HUES48 (cell line): ENCODE measurements at regions not wholly inside any gene's neighbourhood (a gene's known extent, or its start where the extent isn't known, plus 50 kb on each side); places are given as distances from the start of the nearest gene placed in this dataset.
"Not testable (repeated sequence)": the region's sequence is repeated elsewhere in the genome, so short reads cannot be mapped to it uniquely, and the experiment has no call there.

Experiments
- H3K27ac ChIP-seq: one replicate; pipeline ENCODE4 v1.7.0; 2013; ENCODE audit warnings: low read depth, low read length, inconsistent platforms
- H3K27me3 ChIP-seq: 2 replicates; pipeline ENCODE4 v1.6.1; 2013; ENCODE audit warnings: mild to moderate bottlenecking, low read length; ENCODE audit not compliant: control insufficient read depth, insufficient read depth
- H3K36me3 ChIP-seq: 2 replicates; pipeline ENCODE4 v1.6.1; 2013; ENCODE audit warnings: low read length; ENCODE audit not compliant: control insufficient read depth, insufficient read depth
- H3K4me1 ChIP-seq: 2 replicates; pipeline ENCODE4 v1.6.1; 2013; ENCODE audit warnings: mild to moderate bottlenecking, low read length; ENCODE audit not compliant: control insufficient read depth, insufficient read depth
- H3K4me3 ChIP-seq: 2 replicates; pipeline ENCODE4 v1.5.1; 2013; ENCODE audit warnings: mild to moderate bottlenecking, low read depth, low read length
- H3K9ac ChIP-seq: 2 replicates; pipeline ENCODE4 v1.6.1; 2013; ENCODE audit warnings: mild to moderate bottlenecking, low read depth, low read length, moderate library complexity
- H3K9me3 ChIP-seq: 2 replicates; pipeline ENCODE4 v1.6.1; 2013; ENCODE audit warnings: low read length; ENCODE audit not compliant: control insufficient read depth, insufficient read depth

DNA sequence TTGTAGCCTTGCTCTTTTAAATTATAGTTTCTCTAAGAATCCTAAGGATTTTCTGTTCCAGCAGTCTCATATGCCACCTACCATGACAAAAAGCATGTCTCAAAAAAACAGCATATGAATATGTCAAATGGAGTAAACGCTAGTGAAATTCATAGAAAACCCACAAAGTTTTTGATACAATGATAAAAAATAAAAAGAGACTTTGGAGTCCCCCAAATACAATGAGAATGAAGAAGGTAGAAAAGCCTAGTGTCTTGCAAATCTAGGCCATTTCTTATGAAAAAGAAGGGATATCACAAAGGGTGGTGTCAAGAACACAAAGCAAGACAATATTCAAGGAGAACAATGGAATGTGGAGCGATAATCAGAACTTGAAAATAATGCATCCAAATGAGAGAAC is 668.5 kb downstream of the PLOD2 start:
- H3K27ac ChIP-seq = peak overlapping the region; percentile 13
- no peak overlapping the region for H3K4me3 ChIP-seq
- no peaks in the 10 kb centered on the region for H3K36me3 ChIP-seq
- peaks cover 15% of the 10 kb centered on the region for H3K4me1 ChIP-seq
- H3K9me3 ChIP-seq = no peaks in the 10 kb centered on the region
- no peak overlapping the region for H3K9ac ChIP-seq
- H3K27me3 ChIP-seq = no peaks in the 10 kb centered on the region

DNA sequence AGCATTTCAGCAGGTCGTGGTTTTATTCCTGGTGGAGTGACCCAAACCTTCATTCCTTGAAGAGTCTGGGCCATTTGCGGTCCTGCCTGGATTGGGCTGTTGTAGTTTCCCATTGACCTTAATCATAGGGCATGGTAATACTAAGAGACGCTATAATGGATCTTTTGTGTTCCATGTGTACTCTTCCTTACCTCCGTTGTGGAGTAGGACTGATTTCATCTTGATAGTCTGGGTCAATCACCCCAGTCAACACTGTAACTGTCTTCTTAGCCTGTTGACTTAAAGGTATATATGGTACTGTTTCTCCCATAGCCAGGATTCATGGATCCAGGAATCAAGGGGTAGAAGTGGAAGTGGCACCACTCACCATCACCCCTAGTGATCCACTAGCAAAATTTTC is 643.6 kb downstream of the PLOD2 start:
- H3K4me3 ChIP-seq, H3K4me1 ChIP-seq, H3K27me3 ChIP-seq, H3K9me3 ChIP-seq, H3K27ac ChIP-seq, H3K36me3 ChIP-seq, H3K9ac ChIP-seq: not testable (repeated sequence)

- Histone ChIP-seq H3K36me3 (no peaks in the 10 kb centered on the region), H3K4me3 (no peak overlapping the region), H3K27ac (peak overlapping the region; percentile 20), H3K27me3 (no peaks in the 10 kb centered on the region), H3K4me1 (peaks cover 7% of the 10 kb centered on the region), H3K9ac (no peak overlapping the region), H3K9me3 (no peaks in the 10 kb centered on the region)
Observed at GRCh38 chr3:145518639-145519038, 642.3 kb downstream of the PLOD2 start.

GRCh38 chr3:145519398-145520047 is 641.5 kb downstream of the PLOD2 start:
- peaks cover 7% of the 10 kb centered on the region for H3K4me1 ChIP-seq
- no peaks in the 10 kb centered on the region for H3K27me3 ChIP-seq
- H3K36me3 ChIP-seq = no peaks in the 10 kb centered on the region
- no peaks in the 10 kb centered on the region for H3K9me3 ChIP-seq
- H3K9ac ChIP-seq = no peak overlapping the region
- no peak overlapping the region for H3K27ac ChIP-seq
- H3K4me3 ChIP-seq = no peak overlapping the region

DNA sequence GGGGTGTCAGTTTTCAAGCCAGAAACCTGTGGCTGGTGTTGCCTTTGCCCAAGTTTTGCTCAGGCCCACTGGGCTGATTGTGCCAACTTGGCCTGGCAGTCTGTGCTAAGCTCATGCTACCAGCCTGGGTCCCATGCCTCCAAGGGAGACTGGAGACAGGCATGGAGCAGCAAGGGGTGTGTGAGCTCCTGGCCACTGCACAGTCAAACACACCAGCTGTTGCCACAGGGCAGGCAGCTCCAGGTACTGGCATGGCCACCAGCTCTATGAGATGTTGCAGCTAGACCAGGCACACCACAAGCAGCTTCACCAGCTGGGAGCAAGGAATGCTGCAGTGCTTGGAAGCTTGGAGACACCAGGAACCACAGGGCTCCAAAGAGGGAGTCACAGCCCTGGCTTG is 638.8 kb downstream of the PLOD2 start:
- Histone ChIP-seq H3K4me1 (peaks cover 7% of the 10 kb centered on the region), H3K36me3 (no peaks in the 10 kb centered on the region), H3K9me3 (no peaks in the 10 kb centered on the region), H3K27ac (no peak overlapping the region), H3K4me3 (no peak overlapping the region), H3K9ac (no peak overlapping the region), H3K27me3 (no peaks in the 10 kb centered on the region)

DNA sequence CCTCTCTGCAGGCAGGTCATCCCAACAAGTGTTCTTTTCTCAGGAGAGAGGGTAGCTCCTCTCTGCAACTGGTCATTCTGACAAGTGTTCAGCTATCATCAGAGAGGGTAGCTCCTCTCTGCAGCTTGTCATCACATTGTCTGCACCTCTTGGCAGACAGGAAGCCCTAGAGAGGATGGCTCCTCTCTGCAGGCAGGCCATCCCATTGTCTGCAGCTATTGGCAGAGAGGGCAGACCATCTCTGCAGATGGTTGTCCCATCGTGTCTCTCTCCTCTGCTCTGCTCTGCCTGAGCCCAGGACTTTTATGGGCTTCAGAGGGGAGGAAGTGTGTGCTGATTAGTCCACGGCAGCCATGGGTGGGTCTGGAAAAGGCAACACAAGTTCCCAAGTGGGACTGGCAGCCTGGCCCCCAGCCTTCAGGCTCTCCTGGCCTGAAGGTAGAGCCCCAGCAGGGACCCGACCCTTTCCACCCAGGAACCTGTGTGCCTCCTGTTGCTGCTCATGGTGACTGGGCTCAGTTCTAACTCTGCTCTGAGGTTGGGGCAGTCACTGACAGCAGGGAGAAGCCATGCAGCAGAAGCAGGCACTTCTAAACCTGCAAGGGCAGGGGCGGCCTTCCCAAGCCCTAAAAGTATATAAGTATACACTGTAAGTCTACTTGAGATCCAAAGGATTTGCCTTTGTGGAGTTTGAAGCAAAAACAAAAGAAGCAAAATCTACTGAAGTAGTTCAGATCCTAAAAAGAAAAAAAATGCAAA is 637.9 kb downstream of the PLOD2 start:
- Histone ChIP-seq H3K27me3 (no peaks in the 10 kb centered on the region), H3K9ac (no peak overlapping the region), H3K9me3 (no peaks in the 10 kb centered on the region), H3K4me3 (no peak overlapping the region), H3K36me3 (no peaks in the 10 kb centered on the region), H3K27ac (no peak overlapping the region), H3K4me1 (peaks cover 7% of the 10 kb centered on the region)

GRCh38 chr3:145531548-145531947 is 629.4 kb downstream of the PLOD2 start:
- H3K9ac ChIP-seq = no peak overlapping the region
- no peaks in the 10 kb centered on the region for H3K27me3 ChIP-seq
- no peak overlapping the region for H3K4me3 ChIP-seq
- H3K9me3 ChIP-seq = no peaks in the 10 kb centered on the region
- H3K4me1 ChIP-seq = no peaks in the 10 kb centered on the region
- H3K27ac ChIP-seq = no peak overlapping the region
- no peaks in the 10 kb centered on the region for H3K36me3 ChIP-seq

DNA sequence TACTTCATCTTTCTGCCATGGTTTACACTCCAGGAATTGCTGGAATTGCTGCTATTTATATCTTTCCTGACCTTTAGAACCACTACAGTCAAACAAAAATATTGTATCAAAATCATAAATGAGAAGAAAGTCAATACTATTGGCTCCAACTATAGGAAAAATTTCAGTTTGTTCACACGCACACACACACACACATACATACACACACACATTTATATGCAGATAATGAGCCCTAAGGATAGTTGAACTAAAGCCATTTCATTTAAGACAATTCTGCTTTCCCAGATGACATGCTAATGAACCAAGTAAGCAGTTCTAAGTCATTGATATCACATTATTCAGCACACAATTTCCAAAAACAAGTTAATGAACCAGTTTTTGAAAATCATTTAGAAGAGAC is 627.3 kb downstream of the PLOD2 start:
- Histone ChIP-seq H3K9me3 (no peaks in the 10 kb centered on the region), H3K9ac (no peak overlapping the region), H3K36me3 (no peaks in the 10 kb centered on the region), H3K4me3 (no peak overlapping the region), H3K27ac (no peak overlapping the region), H3K27me3 (no peaks in the 10 kb centered on the region), H3K4me1 (no peaks in the 10 kb centered on the region)

DNA sequence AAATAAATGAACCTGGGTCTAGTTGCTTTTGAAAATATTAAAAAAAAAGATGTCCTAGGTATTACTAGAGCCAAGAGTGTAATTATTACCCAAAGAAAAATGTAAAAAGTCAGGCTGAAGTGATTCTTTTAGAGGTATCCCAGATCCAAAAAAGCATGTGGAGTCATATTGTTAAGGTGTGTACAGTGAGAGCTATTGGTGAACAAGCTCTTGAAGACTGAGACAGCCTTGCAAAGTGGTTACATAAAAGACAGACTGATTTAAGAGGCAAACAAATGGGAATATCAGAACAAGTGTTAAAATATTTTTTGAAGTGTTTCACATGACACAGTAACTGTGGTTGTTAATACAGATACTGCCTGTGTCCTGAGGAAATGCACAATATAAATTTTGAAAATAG is 624.5 kb downstream of the PLOD2 start:
- Histone ChIP-seq H3K4me3 (no peak overlapping the region), H3K9me3 (no peaks in the 10 kb centered on the region), H3K9ac (no peak overlapping the region), H3K27ac (no peak overlapping the region), H3K36me3 (no peaks in the 10 kb centered on the region), H3K27me3 (no peaks in the 10 kb centered on the region), H3K4me1 (no peaks in the 10 kb centered on the region)

GRCh38 chr3:145550522-145550921 is 610.5 kb downstream of the PLOD2 start:
- Histone ChIP-seq H3K9ac (no peak overlapping the region), H3K36me3 (no peaks in the 10 kb centered on the region), H3K27me3 (no peaks in the 10 kb centered on the region), H3K9me3 (no peaks in the 10 kb centered on the region), H3K27ac (no peak overlapping the region), H3K4me3 (no peak overlapping the region), H3K4me1 (peaks cover 7% of the 10 kb centered on the region; the same call in 1 of the 2 replicates)

DNA sequence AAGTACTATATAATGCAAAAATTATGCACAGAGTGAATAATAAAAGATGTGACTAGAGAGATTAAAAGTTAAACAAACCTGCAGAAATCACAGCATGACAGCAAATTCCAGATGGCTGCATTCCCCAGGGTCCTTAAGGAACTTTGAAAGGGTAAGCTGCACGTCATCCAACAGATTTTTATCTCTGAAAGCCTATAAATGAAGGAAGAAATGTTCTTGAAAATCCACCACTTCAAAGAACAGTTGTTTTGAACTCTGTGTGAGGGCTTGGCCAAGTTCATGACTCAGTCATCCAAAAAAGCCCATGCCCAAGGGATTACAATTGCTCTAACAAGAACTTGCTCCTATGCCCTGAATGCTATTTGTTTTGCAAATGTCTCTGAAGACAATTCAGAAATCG is 603.6 kb downstream of the PLOD2 start:
- Histone ChIP-seq H3K9me3 (no peaks in the 10 kb centered on the region), H3K9ac (no peak overlapping the region), H3K27me3 (no peaks in the 10 kb centered on the region), H3K4me1 (peaks cover 18% of the 10 kb centered on the region), H3K27ac (peak overlapping the region; percentile 92), H3K36me3 (no peaks in the 10 kb centered on the region), H3K4me3 (no peak overlapping the region)
